BLaER1 treated with 17β-estradiol and CSF1 and Interleukin-3, amounts not matched to agents 10 nM and 100 nM (cell line): ENCODE measurements at regions not wholly inside any gene's neighbourhood (a gene's known extent, or its start where the extent isn't known, plus 50 kb on each side); places are given as distances from the start of the nearest gene placed in this dataset.

Experiments
- H3K27ac ChIP-seq, 11 experiments: shearing (Covaris generic); formaldehyde crosslinking; 2 replicates each; pipeline ENCODE4 v1.8.1; 2022
- H3K27me3 ChIP-seq, 11 experiments: shearing (Covaris generic); formaldehyde crosslinking; 2 replicates each; pipeline ENCODE4 v1.8.1; 2022
- H3K36me3 ChIP-seq, 11 experiments: shearing (Covaris generic); formaldehyde crosslinking; 2 replicates each; pipeline ENCODE4 v1.8.1; 2022
- H3K4me1 ChIP-seq, 10 experiments: shearing (Covaris generic); formaldehyde crosslinking; 2 replicates each; pipeline ENCODE4 v1.8.1; 2022
- H3K4me2 ChIP-seq, 11 experiments: shearing (Covaris generic); formaldehyde crosslinking; 2 replicates each; pipeline ENCODE4 v1.8.1; 2022
- H3K4me3 ChIP-seq, 10 experiments: shearing (Covaris generic); formaldehyde crosslinking; 2 replicates each; pipeline ENCODE4 v1.8.1; 2022
- H3K9ac ChIP-seq, 11 experiments: shearing (Covaris generic); formaldehyde crosslinking; 2 replicates each; pipeline ENCODE4 v1.8.1; 2022
- H3K9me3 ChIP-seq, 11 experiments: shearing (Covaris generic); formaldehyde crosslinking; replicated peaks in 1 of 11; 2 replicates each; pipeline ENCODE4 v1.8.1; 2022
- H4K20me1 ChIP-seq, 11 experiments: shearing (Covaris generic); formaldehyde crosslinking; 2 replicates each; pipeline ENCODE4 v1.8.1; 2022
- Cebpa-rat ChIP-seq, 11 experiments: shearing (Covaris generic); IDR thresholded peaks; 2 replicates each; pipeline ENCODE4 v1.8.1; 2022

GRCh38 chr1:30479575-30479974 lies 243.8 kb downstream of the MATN1 start:
- Histone ChIP-seq H3K36me3 (0 out of 22 replicates have a peak, but pooled peaks cover 0 to 7% (median 0%) of the 10 kb centered on the region in 11 experiments), H3K4me1 (no peaks in the 10 kb centered on the region), H3K4me2 (no peak overlapping the region), H3K4me3 (no peak overlapping the region), H3K9ac (no peak overlapping the region), H4K20me1 (no peaks in the 10 kb centered on the region), H3K9me3 (peaks cover 42 to 49% (median 48%) of the 10 kb centered on the region in 11 experiments), H3K27me3 (no peaks in the 10 kb centered on the region), H3K27ac (no peak overlapping the region)
- no peak for TF ChIP-seq Cebpa-rat (IDR thresholded peaks at IDR 0.05)

- Histone ChIP-seq H3K9ac (no peak overlapping the region), H3K36me3 (0 out of 22 replicates have a peak, but pooled peaks cover 0 to 7% (median 0%) of the 10 kb centered on the region in 11 experiments), H3K9me3 (peaks cover 42 to 44% (median 43%) of the 10 kb centered on the region in 11 experiments), H3K4me2 (no peak overlapping the region), H3K27ac (no peak overlapping the region), H4K20me1 (no peaks in the 10 kb centered on the region), H3K4me3 (no peak overlapping the region), H3K27me3 (no peaks in the 10 kb centered on the region), H3K4me1 (no peaks in the 10 kb centered on the region)
- no peak for TF ChIP-seq Cebpa-rat (IDR thresholded peaks at IDR 0.05)
These were observed 244.4 kb downstream of the MATN1 start for GRCh38 chr1:30478799-30479563.

- Histone ChIP-seq H4K20me1 (no peaks in the 10 kb centered on the region), H3K9me3 (peaks cover 35 to 37% (median 36%) of the 10 kb centered on the region in 11 experiments)
These were observed 245.1 kb downstream of the MATN1 start for GRCh38 chr1:30478283-30478682.

GRCh38 chr1:30477588-30477987 lies 245.8 kb downstream of the MATN1 start:
- Histone ChIP-seq H3K4me2 (no peak overlapping the region), H3K36me3 (0 out of 22 replicates have a peak, but pooled peaks cover 0 to 3% (median 0%) of the 10 kb centered on the region in 11 experiments), H4K20me1 (no peaks in the 10 kb centered on the region; a peak in 1 of 22 replicates), H3K4me1 (no peaks in the 10 kb centered on the region), H3K27ac (no peak overlapping the region), H3K4me3 (no peak overlapping the region), H3K27me3 (no peaks in the 10 kb centered on the region), H3K9me3 (peaks cover 29 to 30% (median 29%) of the 10 kb centered on the region in 11 experiments), H3K9ac (no peak overlapping the region)
- TF ChIP-seq Cebpa-rat (IDR thresholded peaks at IDR 0.05), result no peak

More at GRCh38 chr1:30478283-30478682, 245.1 kb downstream of the MATN1 start:
- H3K27me3 ChIP-seq, result no peaks in the 10 kb centered on the region
- TF ChIP-seq Cebpa-rat (IDR thresholded peaks at IDR 0.05), result no peak
- H3K9ac ChIP-seq, result no peak overlapping the region
- 0 out of 22 replicates have a peak, but pooled peaks cover 0 to 7% (median 0%) of the 10 kb centered on the region in 11 experiments for H3K36me3 ChIP-seq
- H3K4me1 ChIP-seq, result no peaks in the 10 kb centered on the region
- H3K4me3 ChIP-seq, result no peak overlapping the region
- no peak overlapping the region for H3K4me2 ChIP-seq
- H3K27ac ChIP-seq, result no peak overlapping the region

- no peak for TF ChIP-seq Cebpa-rat (IDR thresholded peaks at IDR 0.05)
- Histone ChIP-seq H3K4me3 (no peak overlapping the region), H4K20me1 (no peaks in the 10 kb centered on the region; a peak in 1 of 22 replicates), H3K4me1 (no peaks in the 10 kb centered on the region), H3K9ac (no peak overlapping the region), H3K4me2 (no peak overlapping the region), H3K27ac (no peak overlapping the region), H3K27me3 (no peaks in the 10 kb centered on the region), H3K9me3 (peaks cover 22 to 24% (median 23%) of the 10 kb centered on the region in 11 experiments), H3K36me3 (no peaks in the 10 kb centered on the region)
These were observed 246.4 kb downstream of the MATN1 start for GRCh38 chr1:30476911-30477459.

- Histone ChIP-seq H4K20me1 (no peaks in the 10 kb centered on the region; a peak in 1 of 22 replicates), H3K9me3 (peaks cover 17 to 19% (median 18%) of the 10 kb centered on the region in 11 experiments), H3K9ac (no peak overlapping the region), H3K27ac (no peak overlapping the region), H3K36me3 (no peaks in the 10 kb centered on the region), H3K4me2 (no peak overlapping the region), H3K4me3 (no peak overlapping the region), H3K4me1 (no peaks in the 10 kb centered on the region), H3K27me3 (no peaks in the 10 kb centered on the region)
- no peak for TF ChIP-seq Cebpa-rat (IDR thresholded peaks at IDR 0.05)
These were observed 246.9 kb downstream of the MATN1 start for GRCh38 chr1:30476476-30476875.

GRCh38 chr1:30475966-30476365 lies 247.4 kb downstream of the MATN1 start:
- TF ChIP-seq Cebpa-rat (IDR thresholded peaks at IDR 0.05), result no peak
- H3K4me1 ChIP-seq, result no peaks in the 10 kb centered on the region

GRCh38 chr1:30475201-30475600 lies 248.2 kb downstream of the MATN1 start:
- Histone ChIP-seq H3K27ac (no peak overlapping the region), H3K4me1 (no peaks in the 10 kb centered on the region), H3K4me3 (no peak overlapping the region), H3K4me2 (no peak overlapping the region), H3K9me3 (peaks cover 5 to 6% (median 6%) of the 10 kb centered on the region in 11 experiments), H4K20me1 (no peaks in the 10 kb centered on the region; a peak in 1 of 22 replicates), H3K9ac (no peak overlapping the region), H3K36me3 (no peaks in the 10 kb centered on the region), H3K27me3 (no peaks in the 10 kb centered on the region)
- TF ChIP-seq Cebpa-rat (IDR thresholded peaks at IDR 0.05), result no peak

More at GRCh38 chr1:30475966-30476365, 247.4 kb downstream of the MATN1 start:
- H3K27me3 ChIP-seq, result no peaks in the 10 kb centered on the region
- H3K4me2 ChIP-seq, result no peak overlapping the region
- H3K36me3 ChIP-seq, result no peaks in the 10 kb centered on the region
- H4K20me1 ChIP-seq, result no peaks in the 10 kb centered on the region; a peak in 1 of 22 replicates
- no peak overlapping the region for H3K4me3 ChIP-seq
- no peak overlapping the region for H3K27ac ChIP-seq
- H3K9me3 ChIP-seq, result peaks cover 12 to 14% (median 13%) of the 10 kb centered on the region in 11 experiments
- no peak overlapping the region for H3K9ac ChIP-seq

GRCh38 chr1:30474818-30475200 lies 248.6 kb downstream of the MATN1 start:
- Histone ChIP-seq H3K9me3 (peaks cover under 1 to 3% (median 2%) of the 10 kb centered on the region in 11 experiments; a peak in 21 of 22 replicates), H3K4me2 (no peak overlapping the region), H3K9ac (no peak overlapping the region), H4K20me1 (no peaks in the 10 kb centered on the region; a peak in 1 of 22 replicates), H3K4me3 (no peak overlapping the region), H3K4me1 (no peaks in the 10 kb centered on the region), H3K27ac (no peak overlapping the region), H3K27me3 (no peaks in the 10 kb centered on the region), H3K36me3 (no peaks in the 10 kb centered on the region)
- no peak for TF ChIP-seq Cebpa-rat (IDR thresholded peaks at IDR 0.05)
